ENCODE measurements at regions not wholly inside any gene's neighbourhood (a gene's known extent, or its start where the extent isn't known, plus 50 kb on each side); places are given as distances from the start of the nearest gene placed in this dataset.

- Histone ChIP-seq H3K27me3 (ENCODE audit: low read depth) (peaks cover 11% of the 10 kb centered on the region), H3K4me1 (no peaks in the 10 kb centered on the region), H3K9me3 (no peaks in the 10 kb centered on the region), H3K36me3 (replicated peaks) (no peaks in the 10 kb centered on the region), H3K4me3 (no peak overlapping the region)
- in situ Hi-C loops (cut with MboI; ENCODE audit: low sequenced_read_pairs), result no loop called here
- DNase-seq (ENCODE audit: low spot score in 2 of 2), result no peak
These were observed 89.4 kb upstream of the CLMP start for GRCh38 chr11:123284454-123284853.

- in situ Hi-C loops (cut with MboI; ENCODE audit: low sequenced_read_pairs), result no loop called here
- Histone ChIP-seq H3K4me3 (no peak overlapping the region), H3K27me3 (ENCODE audit: low read depth) (peaks cover 11% of the 10 kb centered on the region), H3K36me3 (replicated peaks) (no peaks in the 10 kb centered on the region), H3K4me1 (no peaks in the 10 kb centered on the region), H3K9me3 (no peaks in the 10 kb centered on the region)
- DNase-seq (ENCODE audit: low spot score in 2 of 2), result no peak
These were observed 87.5 kb upstream of the CLMP start for GRCh38 chr11:123282597-123282996.

GRCh38 chr11:123273616-123274015 is 78.6 kb upstream of the CLMP start:
- DNase-seq (ENCODE audit: low spot score in 2 of 2), result no peak
- no peaks in the 10 kb centered on the region for H3K4me1 ChIP-seq
- in situ Hi-C loops (cut with MboI; ENCODE audit: low sequenced_read_pairs), result no loop called here
- H3K4me3 ChIP-seq, result no peak overlapping the region
- H3K36me3 ChIP-seq (replicated peaks), result no peaks in the 10 kb centered on the region
- H3K9me3 ChIP-seq, result no peaks in the 10 kb centered on the region
- peaks cover 3% of the 10 kb centered on the region; the same call in 1 of the 2 replicates for H3K27me3 ChIP-seq (ENCODE audit: low read depth)

GRCh38 chr11:123272565-123272964 is 77.5 kb upstream of the CLMP start:
- Histone ChIP-seq H3K36me3 (replicated peaks) (no peaks in the 10 kb centered on the region), H3K27me3 (ENCODE audit: low read depth) (peaks cover 3% of the 10 kb centered on the region; the same call in 1 of the 2 replicates), H3K9me3 (no peaks in the 10 kb centered on the region), H3K4me1 (no peaks in the 10 kb centered on the region), H3K4me3 (no peak overlapping the region)
- in situ Hi-C loops (cut with MboI; ENCODE audit: low sequenced_read_pairs), result no loop called here
- DNase-seq (ENCODE audit: low spot score in 2 of 2), result no peak

GRCh38 chr11:123268156-123268555 is 73.1 kb upstream of the CLMP start:
- in situ Hi-C loops (cut with MboI; ENCODE audit: low sequenced_read_pairs), result no loop called here
- DNase-seq (ENCODE audit: low spot score in 2 of 2), result no peak
- H3K4me3 ChIP-seq, result no peak overlapping the region
- peaks cover 3% of the 10 kb centered on the region; the same call in 1 of the 2 replicates for H3K27me3 ChIP-seq (ENCODE audit: low read depth)
- no peaks in the 10 kb centered on the region for H3K36me3 ChIP-seq (replicated peaks)
- no peaks in the 10 kb centered on the region for H3K4me1 ChIP-seq
- no peaks in the 10 kb centered on the region for H3K9me3 ChIP-seq

- H3K4me1 ChIP-seq, result peaks cover 2% of the 10 kb centered on the region; the same call in 1 of the 2 replicates
- H3K36me3 ChIP-seq (replicated peaks), result no peaks in the 10 kb centered on the region
- no peak overlapping the region for H3K4me3 ChIP-seq
- H3K9me3 ChIP-seq, result no peaks in the 10 kb centered on the region
- H3K27me3 ChIP-seq (ENCODE audit: low read depth), result peaks cover 3% of the 10 kb centered on the region; the same call in 1 of the 2 replicates
- in situ Hi-C loops (cut with MboI; ENCODE audit: low sequenced_read_pairs), result no loop called here
- DNase-seq (ENCODE audit: low spot score in 2 of 2), result no peak
These were observed 70.9 kb upstream of the CLMP start for GRCh38 chr11:123265951-123266350.

GRCh38 chr11:123264431-123264780 is 69.4 kb upstream of the CLMP start:
- Histone ChIP-seq H3K36me3 (replicated peaks) (no peaks in the 10 kb centered on the region), H3K4me3 (no peak overlapping the region), H3K9me3 (no peaks in the 10 kb centered on the region), H3K27me3 (ENCODE audit: low read depth) (peaks cover 3% of the 10 kb centered on the region; the same call in 1 of the 2 replicates), H3K4me1 (peaks cover 2% of the 10 kb centered on the region; the same call in 1 of the 2 replicates)
- in situ Hi-C loops (cut with MboI; ENCODE audit: low sequenced_read_pairs), result no loop called here
- no peak for DNase-seq (ENCODE audit: low spot score in 2 of 2)

- H3K4me3 ChIP-seq, result no peak overlapping the region
- H3K36me3 ChIP-seq (replicated peaks), result no peaks in the 10 kb centered on the region
- DNase-seq (ENCODE audit: low spot score in 2 of 2), result peak; percentile 68 to 91
- no peaks in the 10 kb centered on the region for H3K9me3 ChIP-seq
- peaks cover 2% of the 10 kb centered on the region; the same call in 1 of the 2 replicates for H3K4me1 ChIP-seq
- in situ Hi-C loops (cut with MboI; ENCODE audit: low sequenced_read_pairs), result no loop called here
- peaks cover 3% of the 10 kb centered on the region; the same call in 1 of the 2 replicates for H3K27me3 ChIP-seq (ENCODE audit: low read depth)
These were observed 66.5 kb upstream of the CLMP start for GRCh38 chr11:123261345-123262106.

GRCh38 chr11:123260511-123261211 is 65.6 kb upstream of the CLMP start:
- in situ Hi-C loops (cut with MboI; ENCODE audit: low sequenced_read_pairs), result no loop called here
- no peaks in the 10 kb centered on the region for H3K36me3 ChIP-seq (replicated peaks)
- H3K4me1 ChIP-seq, result peaks cover 2% of the 10 kb centered on the region; the same call in 1 of the 2 replicates
- H3K27me3 ChIP-seq (ENCODE audit: low read depth), result peaks cover 3% of the 10 kb centered on the region; the same call in 1 of the 2 replicates
- no peak overlapping the region for H3K4me3 ChIP-seq
- DNase-seq (ENCODE audit: low spot score in 2 of 2), result no peak
- no peaks in the 10 kb centered on the region for H3K9me3 ChIP-seq

- Histone ChIP-seq H3K9me3 (no peaks in the 10 kb centered on the region), H3K4me1 (peaks cover 2% of the 10 kb centered on the region; the same call in 1 of the 2 replicates), H3K36me3 (replicated peaks) (no peaks in the 10 kb centered on the region), H3K4me3 (no peak overlapping the region), H3K27me3 (ENCODE audit: low read depth) (peaks cover under 1% of the 10 kb centered on the region; the same call in 1 of the 2 replicates)
- in situ Hi-C loops (cut with MboI; ENCODE audit: low sequenced_read_pairs), result no loop called here
- DNase-seq (ENCODE audit: low spot score in 2 of 2), result no peak
These were observed 63.8 kb upstream of the CLMP start for GRCh38 chr11:123258877-123259276.

- Histone ChIP-seq H3K9me3 (no peaks in the 10 kb centered on the region), H3K36me3 (replicated peaks) (no peaks in the 10 kb centered on the region), H3K27me3 (ENCODE audit: low read depth) (no peaks in the 10 kb centered on the region), H3K4me1 (peaks cover 2% of the 10 kb centered on the region; the same call in 1 of the 2 replicates), H3K4me3 (no peak overlapping the region)
- in situ Hi-C loops (cut with MboI; ENCODE audit: low sequenced_read_pairs), result no loop called here
- DNase-seq (ENCODE audit: low spot score in 2 of 2), result no peak
These were observed 62.3 kb upstream of the CLMP start for GRCh38 chr11:123257370-123257769.

GRCh38 chr11:123255909-123256308 is 60.9 kb upstream of the CLMP start:
- Histone ChIP-seq H3K36me3 (replicated peaks) (no peaks in the 10 kb centered on the region), H3K4me3 (no peak overlapping the region), H3K27me3 (ENCODE audit: low read depth) (no peaks in the 10 kb centered on the region), H3K4me1 (no peaks in the 10 kb centered on the region), H3K9me3 (no peaks in the 10 kb centered on the region)
- DNase-seq (ENCODE audit: low spot score in 2 of 2), result peak; percentile 22 to 59
- in situ Hi-C loops (cut with MboI; ENCODE audit: low sequenced_read_pairs), result no loop called here

- DNase-seq (ENCODE audit: low spot score in 2 of 2), result no peak
- H3K4me3 ChIP-seq, result no peak overlapping the region
- no peaks in the 10 kb centered on the region for H3K36me3 ChIP-seq (replicated peaks)
- peaks cover 4% of the 10 kb centered on the region; the same call in 1 of the 2 replicates for H3K27me3 ChIP-seq (ENCODE audit: low read depth)
- in situ Hi-C loops (cut with MboI; ENCODE audit: low sequenced_read_pairs), result no loop called here
- H3K4me1 ChIP-seq, result no peaks in the 10 kb centered on the region
- no peaks in the 10 kb centered on the region for H3K9me3 ChIP-seq
These were observed 59.3 kb upstream of the CLMP start for GRCh38 chr11:123254357-123254756.

- H3K4me1 ChIP-seq, result no peaks in the 10 kb centered on the region
- in situ Hi-C loops (cut with MboI; ENCODE audit: low sequenced_read_pairs), result no loop called here
- no peaks in the 10 kb centered on the region for H3K9me3 ChIP-seq
- no peaks in the 10 kb centered on the region for H3K36me3 ChIP-seq (replicated peaks)
- peaks cover 5% of the 10 kb centered on the region; the same call in 1 of the 2 replicates for H3K27me3 ChIP-seq (ENCODE audit: low read depth)
- H3K4me3 ChIP-seq, result no peak overlapping the region
- no peak for DNase-seq (ENCODE audit: low spot score in 2 of 2)
These were observed 58.9 kb upstream of the CLMP start for GRCh38 chr11:123253911-123254310.
